ENCODE measurements at regions not wholly inside any gene's neighbourhood (a gene's known extent, or its start where the extent isn't known, plus 50 kb on each side); places are given as distances from the start of the nearest gene placed in this dataset.

GRCh38 chr18:51617572-51618260, 420.2 kb upstream of the MEX3C start:
- no peak overlapping the region for H3K56ac ChIP-seq (replicated peaks; ENCODE audit: insufficient read length, low read depth, low read length)
- TF ChIP-seq TBP (IDR thresholded peaks at IDR 0.05; ENCODE audit: low read depth, low read length): no peak
- no peak for TF ChIP-seq KDM1A (IDR thresholded peaks at IDR 0.05; ENCODE audit: borderline replicate concordance, low read length)
- TF ChIP-seq CTBP2 (IDR thresholded peaks at IDR 0.05; ENCODE audit: borderline replicate concordance, insufficient read depth, insufficient read length, low read length): no peak
- TF ChIP-seq, protein P1, sequence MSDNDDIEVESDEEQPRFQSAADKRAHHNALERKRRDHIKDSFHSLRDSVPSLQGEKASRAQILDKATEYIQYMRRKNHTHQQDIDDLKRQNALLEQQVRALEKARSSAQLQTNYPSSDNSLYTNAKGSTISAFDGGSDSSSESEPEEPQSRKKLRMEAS (IDR thresholded peaks at IDR 0.05): no peak
- TF ChIP-seq SIN3A (conservative IDR thresholded peaks at IDR 0.05 in 1 of 2, IDR thresholded peaks at IDR 0.05 in 1 of 2; ENCODE audit: low read depth in 1 of 2, low read length in 2 of 2): no peak
- TF ChIP-seq RFX5 (IDR thresholded peaks at IDR 0.05; ENCODE audit: borderline replicate concordance, low read depth, low read length): no peak
- TF ChIP-seq FOSL1 (IDR thresholded peaks at IDR 0.05; ENCODE audit: insufficient read depth, low read depth, low read length): no peak
- TF ChIP-seq JUND (IDR thresholded peaks at IDR 0.05; ENCODE audit: low read length): no peak

More at GRCh38 chr18:51617572-51618260, 420.2 kb upstream of the MEX3C start:
- no peaks in the 10 kb centered on the region for H3K79me2 ChIP-seq (ENCODE audit: control insufficient read depth in 1 of 2, insufficient read depth in 2 of 2, low read length in 2 of 2)
- H3K14ac ChIP-seq (ENCODE audit: insufficient read length): no peak overlapping the region
- CTCF ChIA-PET (ENCODE audit: partially characterized antibody): interaction anchor here (0.8 to 1.2 kb wide), 2 partner anchors 245 to 419 kb away, joined by 3 to 4 read pairs; no protein-coding TSS in a partner anchor
- no peaks in the 10 kb centered on the region; the same call in 1 of the 2 replicates for H3K23me2 ChIP-seq (ENCODE audit: low read depth, low read length)
- no peak overlapping the region for H3K18ac ChIP-seq (ENCODE audit: extremely low read depth, low read length)
- H2BK120ac ChIP-seq (replicated peaks; ENCODE audit: low read depth, low read length): no peak overlapping the region
- H3K9ac ChIP-seq (replicated peaks in 1 of 4; ENCODE audit: extremely low read depth in 1 of 4, low read depth in 3 of 4, low read length in 3 of 4): no peak overlapping the region
- H2BK5ac ChIP-seq (ENCODE audit: low read depth, low read length): no peak overlapping the region
- no peaks in the 10 kb centered on the region for H3K79me1 ChIP-seq (ENCODE audit: low read depth, low read length)
- FAIRE-seq: no peak
- no peaks in the 10 kb centered on the region; a peak in 1 of 8 replicates for H3K36me3 ChIP-seq (ENCODE audit: control insufficient read depth in 2 of 4, insufficient read depth in 4 of 4, low read length in 3 of 4)
- no peak overlapping the region for H4K8ac ChIP-seq (ENCODE audit: extremely low read depth, insufficient read depth, low read length)
- no peak overlapping the region for H3K4ac ChIP-seq (replicated peaks; ENCODE audit: insufficient read length, low read depth, low read length)
- H2BK12ac ChIP-seq (ENCODE audit: low read depth, low read length): no peak overlapping the region
- no peak overlapping the region for H3K4me3 ChIP-seq (ENCODE audit: extremely low read depth in 1 of 4, insufficient read depth in 2 of 4, low read depth in 3 of 4, low read length in 4 of 4)
- no peak overlapping the region for H4K91ac ChIP-seq (replicated peaks; ENCODE audit: insufficient read length, low read length)
- no peak overlapping the region for H2AFZ ChIP-seq (ENCODE audit: low read length)
- H4K5ac ChIP-seq (ENCODE audit: insufficient read length, low read depth, low read length): no peak overlapping the region
- no peak overlapping the region for H2BK20ac ChIP-seq (ENCODE audit: low read length)
- POLR2A ChIA-PET (ENCODE audit: partially characterized antibody): no interaction called here
- H3K4me2 ChIP-seq (ENCODE audit: insufficient read depth in 1 of 2, low read depth in 2 of 2, low read length in 2 of 2): no peak overlapping the region
- no peak overlapping the region for H2AK5ac ChIP-seq (ENCODE audit: low read depth, low read length)
- H2BK15ac ChIP-seq (ENCODE audit: low read length): no peak overlapping the region
- no peaks in the 10 kb centered on the region; a peak in 1 of 4 replicates for H3K9me3 ChIP-seq (ENCODE audit: insufficient read depth in 2 of 2, low read depth in 1 of 2, low read length in 1 of 2)
- no peaks in the 10 kb centered on the region for H3K27me3 ChIP-seq (replicated peaks in 1 of 4; ENCODE audit: control insufficient read depth in 3 of 4, extremely low read depth in 1 of 4, insufficient read depth in 3 of 4, low read length in 3 of 4)
- DNase-seq (ENCODE audit: low read depth in 1 of 2, low spot score in 2 of 2): no peak
- 97% methylated on average over 2 of the region's 2 CpGs; no CpG with 5 or more reads in 1 of the 2 experiments for WGBS, 2 experiments (ENCODE audit: extremely low coverage in 1 of 2, insufficient coverage in 1 of 2, insufficient read length in 1 of 2, insufficient replicate concordance in 2 of 2, low coverage in 1 of 2, low lambda C conversion rate in 2 of 2, missing lambda C conversion rate in 1 of 2)
- H3K27ac ChIP-seq (ENCODE audit: low read depth, low read length): no peak overlapping the region
- peaks cover 0 to 9% (median 8%) of the 10 kb centered on the region in 4 experiments; a peak in 5 of 7 replicates for H3K4me1 ChIP-seq (replicated peaks in 1 of 4; ENCODE audit: control insufficient read depth in 3 of 4, insufficient read depth in 4 of 4, low read length in 3 of 4)
- H4K20me1 ChIP-seq (replicated peaks in 1 of 2; ENCODE audit: control insufficient read depth in 1 of 2, insufficient read depth in 2 of 2, low read length in 2 of 2): no peaks in the 10 kb centered on the region
- H3K23ac ChIP-seq (ENCODE audit: insufficient read length): no peak overlapping the region
